ENCODE measurements at regions not wholly inside any gene's neighbourhood (a gene's known extent, or its start where the extent isn't known, plus 50 kb on each side); places are given as distances from the start of the nearest gene placed in this dataset.

DNA sequence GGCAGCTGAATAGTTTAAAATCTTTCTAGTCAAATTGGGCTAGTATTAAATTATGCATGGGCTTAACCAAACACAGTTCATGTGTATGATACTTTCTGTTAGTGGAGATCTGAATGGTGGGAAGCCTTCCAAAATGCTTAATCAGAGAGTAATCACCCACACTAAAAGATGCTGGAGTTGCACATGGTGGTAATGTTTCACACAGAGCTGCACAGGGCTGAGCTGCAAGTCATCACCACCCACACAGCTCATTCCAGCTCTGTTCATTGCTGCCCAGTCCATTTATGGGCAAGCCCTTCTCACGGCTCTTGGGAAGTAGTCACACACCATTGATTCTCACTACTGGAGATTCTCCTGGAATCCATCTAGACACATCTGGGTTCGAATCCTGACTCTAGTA lies 351.5 kb upstream of the KCNN2 start:
- no peak for TF ChIP-seq CTCF (IDR thresholded peaks at IDR 0.05; ENCODE audit: insufficient read depth, low read length)
- TF ChIP-seq POLR2AphosphoS5 (IDR thresholded peaks at IDR 0.05; ENCODE audit: low read depth): no peak

All from HL-60 (cell line).